Testis (tissue), 2 donors: ENCODE measurements at regions not wholly inside any gene's neighbourhood (a gene's known extent, or its start where the extent isn't known, plus 50 kb on each side); places are given as distances from the start of the nearest gene placed in this dataset.

Experiments used
- DNase-seq: peaks from one replicate; pipeline ENCODE4 v3.0.0-alpha.2; 2019
- H3K27ac ChIP-seq, 2 donors: fragments of 200-600 bp; sonication (generic); one replicate each; pipeline ENCODE4 v1.5.1; 2019
- H3K27me3 ChIP-seq: fragments of 200-600 bp; sonication (generic); one replicate; pipeline ENCODE4 v1.5.1; 2019
- H3K36me3 ChIP-seq: fragments of 200-600 bp; sonication (generic); one replicate; pipeline ENCODE4 v1.5.1; 2017; ENCODE audit warnings: low read depth; ENCODE audit errors: missing control alignments
- H3K4me1 ChIP-seq: fragments of 200-600 bp; sonication (generic); one replicate; pipeline ENCODE4 v1.5.1; 2019
- H3K4me3 ChIP-seq, 2 donors: fragments of 200-600 bp; sonication (generic); one replicate each; pipeline ENCODE4 v1.5.1; 2017 to 2019
- H3K9me3 ChIP-seq: fragments of 200-600 bp; sonication (generic); one replicate; pipeline ENCODE4 v1.5.1; 2017
- CTCF ChIP-seq, 3 experiments: fragments of 450-650 bp in 2 of 3; fragments of 200-600 bp in 1 of 3; sonication (generic) in 1 of 3; IDR thresholded peaks; one replicate each; pipeline ENCODE4 v1.5.1; 2016 to 2019; ENCODE audit warnings: antibody characterized with exemption in 3 of 3, mild to moderate bottlenecking in 2 of 3, moderate library complexity in 1 of 3
- POLR2A ChIP-seq: fragments of 450-650 bp; IDR thresholded peaks from one replicate; pipeline ENCODE4 v1.6.1; 2017; ENCODE audit warnings: antibody characterized with exemption, mild to moderate bottlenecking, moderate library complexity
- WGBS, 2 donors: methylation state at CpG; one replicate each; pipeline ENCODE4 v1.1.5; 2018; 5-methylcytosine and 5-hydroxymethylcytosine counted together
- intact Hi-C: fragments of 100-400 bp; cut with DNase I; formaldehyde crosslinking; loops from one replicate; pipeline ENCODE4 v1.15.1; 2023; ENCODE audit warnings: low total_unique reads

GRCh38 chr13:86892330-86892729 lies 778.8 kb upstream of the SLITRK5 start:
- TF ChIP-seq POLR2A (no peak), CTCF (IDR thresholded peaks at IDR 0.05) (no peak)

GRCh38 chr13:86900906-86901305 lies 770.3 kb upstream of the SLITRK5 start:
- no peaks in the 10 kb centered on the region for H3K4me1 ChIP-seq
- H3K27me3 ChIP-seq = no peaks in the 10 kb centered on the region
- intact Hi-C loops = no loop called here
- TF ChIP-seq POLR2A (no peak), CTCF (IDR thresholded peaks at IDR 0.05) (no peak)
- WGBS, 2 donors = 74% methylated on average over 1 of the region's 1 CpG
- DNase-seq = no peak
- no peak overlapping the region for H3K4me3 ChIP-seq
- H3K9me3 ChIP-seq = no peaks in the 10 kb centered on the region
- no peak overlapping the region for H3K27ac ChIP-seq
- no peaks in the 10 kb centered on the region for H3K36me3 ChIP-seq

More at GRCh38 chr13:86892330-86892729, 778.8 kb upstream of the SLITRK5 start:
- intact Hi-C loops = no loop called here
- no peaks in the 10 kb centered on the region for H3K36me3 ChIP-seq
- no peak for DNase-seq
- H3K9me3 ChIP-seq = no peaks in the 10 kb centered on the region
- H3K27me3 ChIP-seq = no peaks in the 10 kb centered on the region
- H3K4me1 ChIP-seq = no peaks in the 10 kb centered on the region
- 66 to 72% methylated on average over 3 of the region's 3 CpGs for WGBS, 2 donors
- no peak overlapping the region for H3K27ac ChIP-seq
- H3K4me3 ChIP-seq = peak overlapping the region in 1 of 2 donors; percentile 13

GRCh38 chr13:86906127-86906874 lies 764.9 kb upstream of the SLITRK5 start:
- H3K9me3 ChIP-seq = no peaks in the 10 kb centered on the region
- H3K27me3 ChIP-seq = no peaks in the 10 kb centered on the region
- H3K4me3 ChIP-seq = no peak overlapping the region
- H3K4me1 ChIP-seq = no peaks in the 10 kb centered on the region
- H3K36me3 ChIP-seq = no peaks in the 10 kb centered on the region
- no peak for DNase-seq
- intact Hi-C loops = no loop called here
- no peak for TF ChIP-seq CTCF (IDR thresholded peaks at IDR 0.05)
- no peak for TF ChIP-seq POLR2A
- 87 to 88% methylated on average over 7 of the region's 7 CpGs for WGBS, 2 donors
- no peak overlapping the region for H3K27ac ChIP-seq

- no peak overlapping the region for H3K4me3 ChIP-seq
- WGBS, 2 donors = 48 to 49% methylated on average over 2 of the region's 2 CpGs
Measured at GRCh38 chr13:86907156-86907555, 764.0 kb upstream of the SLITRK5 start.

More at GRCh38 chr13:86907156-86907555, 764.0 kb upstream of the SLITRK5 start:
- no peak for DNase-seq
- Histone ChIP-seq H3K27ac (no peak overlapping the region), H3K4me1 (no peaks in the 10 kb centered on the region), H3K27me3 (no peaks in the 10 kb centered on the region), H3K9me3 (no peaks in the 10 kb centered on the region), H3K36me3 (no peaks in the 10 kb centered on the region)
- TF ChIP-seq CTCF (IDR thresholded peaks at IDR 0.05) (no peak), POLR2A (no peak)
- intact Hi-C loops = no loop called here
